Activated CD8-positive, alpha-beta T cell treated with anti-CD3 and anti-CD28 coated beads for 36 hours (primary cell): ENCODE measurements at regions not wholly inside any gene's neighbourhood (a gene's known extent, or its start where the extent isn't known, plus 50 kb on each side); places are given as distances from the start of the nearest gene placed in this dataset.
"Not testable (repeated sequence)": the region's sequence is repeated elsewhere in the genome, so short reads cannot be mapped to it uniquely, and the experiment has no call there.

ENCODE experiments used
- ATAC-seq: fragments of 200-7000 bp; cut with Tn5 transposase; one replicate; pipeline ENCODE4 v1.10.0; 2021; ENCODE audit warnings: mild to moderate bottlenecking, moderate library complexity
- CTCF ChIA-PET: fragments of 350-600 bp; sonication (Branson Sonifier 250); formaldehyde crosslinking; loops from one replicate; lab custom pipeline; 2021; ENCODE audit warnings: antibody characterized with exemption; lab: Charles Lee
- POLR2A ChIA-PET: fragments of 350-600 bp; sonication (Branson Sonifier 250); formaldehyde crosslinking; loops from one replicate; lab custom pipeline; 2021; ENCODE audit warnings: antibody characterized with exemption; lab: Charles Lee
- DNase-seq: peaks from one replicate; pipeline ENCODE4 v3.0.0-alpha.2; 2020
- H3K27ac Mint-ChIP-seq: one replicate; pipeline ENCODE4 v1.8.0; 2021; ENCODE audit warnings: mild to moderate bottlenecking, mixed read lengths
- H3K27me3 Mint-ChIP-seq: one replicate; pipeline ENCODE4 v1.8.0; 2021; ENCODE audit warnings: mixed read lengths
- H3K36me3 Mint-ChIP-seq: one replicate; pipeline ENCODE4 v1.8.0; 2021; ENCODE audit warnings: low read depth, mixed read lengths
- H3K4me1 Mint-ChIP-seq: one replicate; pipeline ENCODE4 v1.8.0; 2021; ENCODE audit warnings: low read depth, mixed read lengths
- H3K4me3 Mint-ChIP-seq: one replicate; pipeline ENCODE4 v1.8.0; 2021; ENCODE audit warnings: mild to moderate bottlenecking, moderate library complexity, mixed read lengths
- H3K9me3 Mint-ChIP-seq: one replicate; pipeline ENCODE4 v1.8.0; 2021; ENCODE audit warnings: mixed read lengths
- CTCF ChIP-seq: fragments of 200-600 bp; IDR thresholded peaks from one replicate; pipeline ENCODE4 v1.8.0; 2022; ENCODE audit warnings: antibody characterized with exemption, mild to moderate bottlenecking
- intact Hi-C: fragments of 100-400 bp; cut with micrococcal nuclease; formaldehyde crosslinking; loops from one replicate; pipeline ENCODE4 v1.10.0; 2022

DNA sequence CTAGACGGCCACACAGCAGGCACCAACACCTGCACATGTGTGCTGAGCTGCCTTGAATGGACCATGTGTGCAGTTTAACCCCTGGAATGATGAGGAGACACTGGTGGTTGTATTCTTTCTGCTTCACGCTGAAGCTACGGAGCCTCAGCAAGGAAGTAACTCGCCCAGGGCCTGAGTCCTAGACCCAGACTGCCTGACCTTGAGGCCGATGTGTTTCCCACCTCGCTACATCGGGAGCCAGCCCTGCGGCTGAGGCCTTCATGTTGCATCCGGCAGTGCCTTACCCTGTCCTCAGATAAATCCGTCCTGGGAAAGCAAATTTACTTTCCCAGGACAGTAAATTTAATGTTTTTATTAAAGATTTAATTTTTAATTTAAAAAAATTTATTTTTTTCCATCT lies 110.0 kb upstream of the MTHFD1L start:
- Mint-ChIP-seq H3K4me1 (no peaks in the 10 kb centered on the region), H3K27ac (no peak overlapping the region), H3K27me3 (no peaks in the 10 kb centered on the region), H3K9me3 (no peaks in the 10 kb centered on the region), H3K36me3 (no peaks in the 10 kb centered on the region), H3K4me3 (no peak overlapping the region)
- intact Hi-C loops: no loop called here
- CTCF ChIA-PET: interaction anchor here (1.3 to 2.0 kb wide), 2 partner anchors 338 to 360 kb away, joined by 3 to 5 read pairs; no protein-coding TSS in a partner anchor
- TF ChIP-seq CTCF: no peak
- no peak for DNase-seq
- POLR2A ChIA-PET: no interaction called here
- ATAC-seq: no peak

- DNase-seq (no peak), ATAC-seq (no peak)
- no peak for TF ChIP-seq CTCF
- intact Hi-C loops: no loop called here
- H3K4me3 Mint-ChIP-seq: no peak overlapping the region
- CTCF ChIA-PET: interaction anchor here (1.3 to 2.0 kb wide), 3 partner anchors 59 to 361 kb away, joined by 3 to 5 read pairs (median 4); no protein-coding TSS in a partner anchor
- no peak overlapping the region for H3K27ac Mint-ChIP-seq
- H3K27me3 Mint-ChIP-seq: no peaks in the 10 kb centered on the region
- no peaks in the 10 kb centered on the region for H3K9me3 Mint-ChIP-seq
- no peaks in the 10 kb centered on the region for H3K36me3 Mint-ChIP-seq
- POLR2A ChIA-PET: no interaction called here
- no peaks in the 10 kb centered on the region for H3K4me1 Mint-ChIP-seq
These were observed 109.3 kb upstream of the MTHFD1L start for GRCh38 chr6:150756173-150756572.

- CTCF ChIA-PET, intact Hi-C loops, H3K4me3 Mint-ChIP-seq, H3K36me3 Mint-ChIP-seq, ATAC-seq, H3K27ac Mint-ChIP-seq, H3K27me3 Mint-ChIP-seq, POLR2A ChIA-PET, DNase-seq, H3K4me1 Mint-ChIP-seq, H3K9me3 Mint-ChIP-seq: not testable (repeated sequence)
These were observed 107.7 kb upstream of the MTHFD1L start for GRCh38 chr6:150757807-150758206.

DNA sequence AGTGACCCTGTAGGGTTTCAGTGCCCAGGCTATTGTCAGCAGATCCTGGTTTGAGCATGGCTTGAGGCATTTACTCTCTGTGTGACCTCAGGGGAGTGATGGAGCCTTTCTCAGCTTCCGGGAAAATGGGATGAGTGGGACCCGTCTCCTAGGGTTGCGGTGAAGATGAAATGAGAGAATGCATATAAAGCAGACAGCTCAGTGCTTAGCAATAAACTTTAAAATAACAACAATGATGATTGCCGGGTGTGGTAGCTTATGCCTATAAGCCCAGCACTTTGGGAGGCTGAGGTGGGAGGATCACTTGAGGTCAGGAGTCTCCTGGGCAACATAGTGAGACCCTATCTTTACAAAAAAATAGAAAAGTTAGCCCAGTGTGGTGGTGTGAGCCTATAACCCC lies 106.0 kb upstream of the MTHFD1L start:
- intact Hi-C loops: no loop called here
- ChIA-PET CTCF (interaction anchor here (0.7 kb wide), 1 partner anchor 132 kb away, joined by 3 read pairs; no protein-coding TSS in a partner anchor), POLR2A (no interaction called here)

DNA sequence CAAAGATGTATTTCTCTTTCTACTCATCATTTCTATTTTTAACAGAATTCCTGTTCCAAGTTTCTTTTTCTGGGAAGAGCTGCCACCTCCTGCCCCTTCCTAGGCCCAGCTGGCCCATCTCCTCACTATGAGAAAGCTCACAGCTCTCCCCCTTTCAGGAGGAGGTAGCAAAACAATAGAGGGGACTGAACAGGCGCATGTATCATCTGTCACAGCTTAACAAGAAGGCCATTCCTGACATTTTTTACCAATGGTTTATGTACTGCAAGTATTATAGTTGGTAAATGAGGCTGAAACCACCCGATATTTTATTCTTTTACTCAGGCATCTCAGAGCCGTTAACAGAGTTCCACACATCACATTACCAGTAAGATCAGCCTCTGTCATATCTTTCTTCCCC lies 103.7 kb upstream of the MTHFD1L start:
- Mint-ChIP-seq H3K27ac (no peak overlapping the region), H3K4me3 (no peak overlapping the region), H3K27me3 (no peaks in the 10 kb centered on the region), H3K36me3 (no peaks in the 10 kb centered on the region), H3K9me3 (no peaks in the 10 kb centered on the region), H3K4me1 (no peaks in the 10 kb centered on the region)
- no peak for TF ChIP-seq CTCF
- intact Hi-C loops: no loop called here
- POLR2A ChIA-PET: no interaction called here
- CTCF ChIA-PET: no interaction called here
- ATAC-seq (no peak), DNase-seq (no peak)

More for the DNA sequence above, 106.0 kb upstream of the MTHFD1L start:
- H3K27me3 Mint-ChIP-seq: no peaks in the 10 kb centered on the region
- DNase-seq (no peak), ATAC-seq (no peak)
- no peaks in the 10 kb centered on the region for H3K4me1 Mint-ChIP-seq
- no peaks in the 10 kb centered on the region for H3K36me3 Mint-ChIP-seq
- no peak overlapping the region for H3K27ac Mint-ChIP-seq
- no peak overlapping the region for H3K4me3 Mint-ChIP-seq
- TF ChIP-seq CTCF: no peak
- H3K9me3 Mint-ChIP-seq: no peaks in the 10 kb centered on the region
